EH (cell line): ENCODE measurements at regions not wholly inside any gene's neighbourhood (a gene's known extent, or its start where the extent isn't known, plus 50 kb on each side); places are given as distances from the start of the nearest gene placed in this dataset.
"Not testable (repeated sequence)": the region's sequence is repeated elsewhere in the genome, so short reads cannot be mapped to it uniquely, and the experiment has no call there.

Experiments used
- DNase-seq: peaks from one replicate; pipeline ENCODE4 v3.0.0-alpha.2; 2015; ENCODE audit warnings: low read depth

DNA sequence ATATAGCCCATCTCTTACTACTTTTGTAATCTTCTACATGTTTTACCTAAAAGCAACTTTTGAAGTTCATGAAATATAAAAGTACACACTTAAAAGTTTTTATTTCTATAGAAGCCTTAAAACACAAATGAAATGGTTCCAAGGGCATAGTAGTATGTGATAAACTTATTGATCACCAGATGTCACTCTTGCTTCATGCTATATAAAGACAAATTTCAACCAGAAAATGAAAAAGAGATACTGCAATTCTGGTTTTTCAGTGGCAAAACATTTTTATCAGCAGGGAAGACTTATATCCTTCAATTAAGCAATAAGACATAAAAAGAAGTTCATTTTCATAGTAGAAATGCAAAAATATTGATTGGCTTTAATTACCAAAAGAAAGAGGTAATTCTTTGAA, 69.4 kb upstream of the FBXL17 start:
- DNase-seq: no peak

DNA sequence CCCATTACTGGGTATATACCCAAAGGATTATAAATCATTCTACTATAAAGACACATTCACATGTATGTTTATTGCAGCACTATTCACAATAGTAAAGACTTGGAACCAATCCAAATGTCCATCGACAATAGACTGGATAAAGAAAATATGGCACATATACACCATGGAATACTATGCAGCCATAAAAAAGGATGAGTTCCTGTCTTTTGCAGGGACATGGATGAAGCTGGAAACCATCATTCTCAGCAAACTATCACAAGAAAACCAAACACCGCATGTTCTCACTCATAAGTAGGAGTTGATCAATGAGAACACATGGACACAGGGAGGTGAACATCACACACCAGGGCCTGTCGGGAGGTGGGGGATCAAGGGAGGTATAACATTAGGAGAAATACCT, 62.2 kb upstream of the FBXL17 start:
- DNase-seq: not testable (repeated sequence)

DNA sequence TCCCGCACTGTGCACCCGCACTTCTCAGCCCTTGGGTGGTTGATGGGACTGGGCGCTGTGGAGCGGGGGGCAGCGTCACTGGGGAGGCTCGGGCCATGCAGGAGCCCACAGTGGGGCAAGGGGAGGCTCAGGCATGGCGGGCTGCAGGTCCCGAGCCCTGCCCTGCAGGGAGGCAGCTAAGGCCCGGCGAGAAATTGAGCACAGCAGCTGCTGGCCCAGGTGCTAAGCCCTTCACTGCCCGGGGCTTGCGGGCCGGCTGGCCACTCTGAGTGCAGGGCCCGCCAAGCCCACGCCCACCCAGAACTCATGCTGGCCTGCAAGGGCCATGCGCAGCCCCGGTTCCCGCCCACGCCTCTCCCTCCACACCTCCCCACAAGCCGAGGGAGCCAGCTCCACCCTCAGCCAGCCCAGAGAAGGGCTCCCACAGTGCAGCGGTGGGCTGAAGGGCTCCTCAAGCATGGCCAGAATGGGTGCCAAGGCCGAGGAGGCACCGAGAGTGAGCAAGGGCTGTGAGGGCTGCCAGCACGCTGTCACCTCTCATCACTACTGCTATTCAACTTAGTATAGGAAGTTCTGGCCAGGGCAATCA, 60.3 kb upstream of the FBXL17 start:
- DNase-seq: not testable (repeated sequence)

DNA sequence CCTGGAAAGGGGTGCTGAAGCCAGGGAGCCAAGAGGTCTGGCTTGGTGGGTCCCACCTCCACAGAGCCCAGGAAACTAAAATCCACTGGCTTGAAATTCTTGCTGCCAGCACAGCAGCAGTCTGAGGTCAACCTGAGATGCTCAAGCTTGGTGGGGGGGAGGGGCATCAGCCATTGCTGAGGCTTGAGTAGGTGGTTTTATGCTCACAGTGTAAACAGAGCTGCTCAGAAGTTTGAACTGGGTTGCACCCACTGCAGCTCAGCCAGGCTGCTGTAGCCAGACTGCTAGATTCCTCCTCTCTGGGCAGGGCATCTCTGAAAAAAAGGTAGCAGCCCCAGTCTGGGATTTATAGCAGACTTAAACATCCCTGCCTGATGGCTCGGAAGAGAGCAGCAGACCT, 55.5 kb upstream of the FBXL17 start:
- DNase-seq: no peak

DNA sequence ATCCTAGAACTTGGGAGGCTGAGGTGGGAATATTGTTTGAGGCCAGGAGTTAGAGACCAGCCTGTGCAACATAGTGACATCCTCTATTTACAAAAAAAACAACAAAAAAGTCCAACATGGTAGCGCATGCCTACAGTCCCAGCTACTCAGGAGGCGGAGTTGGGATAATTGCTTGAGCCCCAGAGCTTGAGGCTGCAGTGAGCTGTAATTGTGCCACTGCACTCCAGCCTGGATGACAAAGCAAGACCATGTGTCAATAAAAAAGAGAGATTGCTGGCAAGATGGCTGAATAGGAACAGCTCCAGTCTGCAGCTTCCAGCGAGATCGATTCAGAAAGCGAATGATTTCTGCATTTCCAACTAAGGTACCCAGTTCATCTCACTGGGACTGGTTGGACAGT, 54.8 kb upstream of the FBXL17 start:
- no peak for DNase-seq

DNA sequence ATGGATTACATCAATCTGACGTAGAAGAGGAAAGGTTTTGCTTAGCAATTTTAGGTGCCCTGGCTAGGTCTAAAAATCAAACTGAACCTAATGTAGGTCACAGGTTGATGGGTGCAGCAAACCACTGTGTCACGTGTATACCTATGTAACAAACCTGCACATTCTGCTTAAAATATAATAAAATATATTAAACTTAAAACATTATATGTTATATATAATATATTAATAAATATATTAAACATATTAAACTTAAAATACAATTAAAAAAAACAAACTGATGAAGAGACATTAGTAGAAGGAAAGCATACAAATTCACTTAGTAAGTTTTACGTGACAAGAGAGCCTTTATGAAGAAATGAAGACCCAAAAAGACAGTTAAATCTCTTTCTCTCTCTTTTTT, 51.7 kb upstream of the FBXL17 start:
- no peak for DNase-seq

DNA sequence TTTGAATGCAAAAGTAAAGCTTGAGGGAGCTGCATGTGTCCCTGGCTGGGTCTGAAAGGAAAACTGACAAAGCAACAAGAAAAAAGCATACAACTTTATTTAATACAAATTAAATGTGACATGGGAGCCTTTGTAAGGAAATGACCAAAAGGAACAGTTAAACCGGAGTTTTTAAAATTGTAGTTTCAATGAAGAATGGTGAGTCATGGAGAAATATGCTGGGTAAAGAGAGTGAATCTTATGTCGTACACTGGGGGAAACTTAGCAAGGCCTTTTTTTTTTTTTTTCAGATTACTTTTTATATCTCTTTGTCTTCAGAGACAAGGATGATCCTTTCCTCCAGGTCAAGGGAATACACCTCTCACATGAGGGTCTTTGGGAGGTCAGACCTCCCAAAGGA, 50.1 kb upstream of the FBXL17 start:
- peak; percentile 72 for DNase-seq
